ENCODE measurements at regions not wholly inside any gene's neighbourhood (a gene's known extent, or its start where the extent isn't known, plus 50 kb on each side); places are given as distances from the start of the nearest gene placed in this dataset.

GRCh38 chr16:35793601-35794000 lies 2334.2 kb downstream of the TP53TG3F start:
- TF ChIP-seq CTCF (IDR thresholded peaks at IDR 0.05), result no peak
- TF ChIP-seq POLR2A (IDR thresholded peaks at IDR 0.05), result no peak

All from right lobe of liver (tissue), 4 donors.